ENCODE measurements at regions not wholly inside any gene's neighbourhood (a gene's known extent, or its start where the extent isn't known, plus 50 kb on each side); places are given as distances from the start of the nearest gene placed in this dataset.

- no peak for FAIRE-seq
- no peaks in the 10 kb centered on the region for H3K36me3 ChIP-seq (ENCODE audit: control insufficient read depth in 2 of 2, extremely low read depth in 1 of 2, insufficient read depth in 2 of 2, low read length in 2 of 2)
- no peaks in the 10 kb centered on the region for H3K9me3 ChIP-seq (ENCODE audit: control insufficient read depth, low read depth, low read length)
- no peaks in the 10 kb centered on the region for H3K9me1 ChIP-seq (ENCODE audit: control insufficient read depth, extremely low read depth, insufficient read depth, low read length)
- no peak overlapping the region for H3K27ac ChIP-seq (ENCODE audit: control insufficient read depth, insufficient read depth, low read length)
- no peaks in the 10 kb centered on the region for H3K4me1 ChIP-seq (ENCODE audit: control insufficient read depth, extremely low read depth, insufficient read depth, low read length)
- H3K4me2 ChIP-seq (ENCODE audit: control insufficient read depth, extremely low read depth, insufficient read depth, low read depth, low read length) = no peak overlapping the region
- H3K79me2 ChIP-seq (ENCODE audit: control insufficient read depth, insufficient read depth, low read length) = no peaks in the 10 kb centered on the region
- dilution Hi-C loops (cut with MboI; ENCODE audit: extremely low pct_ligation_motif_present, low sequenced_read_pairs) = no loop called here
- no peak overlapping the region for H3K9ac ChIP-seq (ENCODE audit: control insufficient read depth, extremely low read depth, insufficient read depth, low read length)
- TF ChIP-seq EZH2 (IDR thresholded peaks at IDR 0.05; ENCODE audit: low read length) (no peak), CTCF (optimal IDR thresholded peaks at IDR 0.05 in 1 of 3, IDR thresholded peaks at IDR 0.05 in 1 of 3, conservative IDR thresholded peaks at IDR 0.05 in 1 of 3; ENCODE audit: extremely low read depth in 1 of 3, insufficient read depth in 2 of 3, low read length in 3 of 3) (no peak)
- no peak overlapping the region for H3K4me3 ChIP-seq (ENCODE audit: control insufficient read depth in 2 of 3, extremely low read depth in 1 of 3, insufficient read depth in 2 of 3, low read depth in 1 of 3, low read length in 3 of 3)
- H2AFZ ChIP-seq (ENCODE audit: control insufficient read depth, low read length) = no peak overlapping the region
- DNase-seq (ENCODE audit: low read depth, low spot score) = no peak
- no peaks in the 10 kb centered on the region for H4K20me1 ChIP-seq (ENCODE audit: control insufficient read depth, extremely low read depth, insufficient read depth, low read length)
- H3K27me3 ChIP-seq (ENCODE audit: control insufficient read depth, extremely low read depth, insufficient read depth, low read length) = no peaks in the 10 kb centered on the region
These were observed 484.5 kb downstream of the TDRD3 start for GRCh38 chr13:60881507-60881906.

GRCh38 chr13:60873116-60873515 is 476.1 kb downstream of the TDRD3 start:
- Histone ChIP-seq H3K9me3 (ENCODE audit: control insufficient read depth, low read depth, low read length) (no peaks in the 10 kb centered on the region), H3K4me2 (ENCODE audit: control insufficient read depth, extremely low read depth, insufficient read depth, low read depth, low read length) (no peak overlapping the region), H3K9me1 (ENCODE audit: control insufficient read depth, extremely low read depth, insufficient read depth, low read length) (no peaks in the 10 kb centered on the region), H3K36me3 (ENCODE audit: control insufficient read depth in 2 of 2, extremely low read depth in 1 of 2, insufficient read depth in 2 of 2, low read length in 2 of 2) (no peaks in the 10 kb centered on the region), H3K27ac (ENCODE audit: control insufficient read depth, insufficient read depth, low read length) (no peak overlapping the region), H3K79me2 (ENCODE audit: control insufficient read depth, insufficient read depth, low read length) (no peaks in the 10 kb centered on the region), H4K20me1 (ENCODE audit: control insufficient read depth, extremely low read depth, insufficient read depth, low read length) (no peaks in the 10 kb centered on the region), H3K4me3 (ENCODE audit: control insufficient read depth in 2 of 3, extremely low read depth in 1 of 3, insufficient read depth in 2 of 3, low read depth in 1 of 3, low read length in 3 of 3) (no peak overlapping the region), H3K4me1 (ENCODE audit: control insufficient read depth, extremely low read depth, insufficient read depth, low read length) (no peaks in the 10 kb centered on the region), H2AFZ (ENCODE audit: control insufficient read depth, low read length) (no peak overlapping the region), H3K9ac (ENCODE audit: control insufficient read depth, extremely low read depth, insufficient read depth, low read length) (no peak overlapping the region), H3K27me3 (ENCODE audit: control insufficient read depth, extremely low read depth, insufficient read depth, low read length) (no peaks in the 10 kb centered on the region)
- dilution Hi-C loops (cut with MboI; ENCODE audit: extremely low pct_ligation_motif_present, low sequenced_read_pairs) = no loop called here
- DNase-seq (ENCODE audit: low read depth, low spot score) = no peak
- no peak for FAIRE-seq
- TF ChIP-seq EZH2 (IDR thresholded peaks at IDR 0.05; ENCODE audit: low read length) (no peak), CTCF (optimal IDR thresholded peaks at IDR 0.05 in 1 of 3, IDR thresholded peaks at IDR 0.05 in 1 of 3, conservative IDR thresholded peaks at IDR 0.05 in 1 of 3; ENCODE audit: extremely low read depth in 1 of 3, insufficient read depth in 2 of 3, low read length in 3 of 3) (no peak)
